Right lobe of liver (tissue), 6 donors: ENCODE measurements at regions not wholly inside any gene's neighbourhood (a gene's known extent, or its start where the extent isn't known, plus 50 kb on each side); places are given as distances from the start of the nearest gene placed in this dataset.
"Not testable (repeated sequence)": the region's sequence is repeated elsewhere in the genome, so short reads cannot be mapped to it uniquely, and the experiment has no call there.

Source experiments
- ATAC-seq, 4 donors: fragments of 200-7000 bp; cut with Tn5 transposase; one replicate each; pipeline ENCODE4 v1.9.1; 2020; ENCODE audit warnings: mild to moderate bottlenecking in 4 of 4, moderate library complexity in 4 of 4
- DNase-seq, 3 donors: peaks; one replicate each; pipeline ENCODE4 v3.0.0-alpha.2; 2020
- H3K27ac ChIP-seq, 3 donors: fragments of 200-600 bp; one replicate each; pipeline ENCODE4 v1.8.0; 2022
- H3K27me3 ChIP-seq, 2 donors: fragments of 200-600 bp; one replicate each; pipeline ENCODE4 v1.8.0; 2022
- H3K36me3 ChIP-seq, 4 donors: fragments of 200-600 bp; sonication (generic) in 1 of 4; one replicate each; pipeline versions ENCODE4 v1.5.1 to v1.8.0; 2017 to 2022; ENCODE audit warnings: control low read depth in 1 of 4
- H3K4me1 ChIP-seq, 4 donors: fragments of 200-600 bp; sonication (generic) in 1 of 4; one replicate each; pipeline versions ENCODE4 v1.5.1 to v1.8.0; 2017 to 2022; ENCODE audit warnings: control low read depth in 1 of 4
- H3K4me3 ChIP-seq, 3 donors: fragments of 200-600 bp; one replicate each; pipeline ENCODE4 v1.8.0; 2022
- H3K9me3 ChIP-seq, 4 donors: fragments of 200-600 bp; sonication (generic) in 1 of 4; one replicate each; pipeline versions ENCODE4 v1.5.1 to v1.8.0; 2017 to 2022; ENCODE audit warnings: control low read depth in 1 of 4
- CTCF ChIP-seq, 4 donors: fragments of 200-600 bp in 3 of 4; fragments of 450-650 bp in 1 of 4; IDR thresholded peaks; one replicate each; pipeline versions ENCODE4 v1.5.1 to v1.8.0; 2016 to 2022; ENCODE audit warnings: antibody characterized with exemption in 4 of 4, mild to moderate bottlenecking in 2 of 4
- POLR2A ChIP-seq: fragments of 450-650 bp; IDR thresholded peaks from one replicate; pipeline ENCODE4 v1.6.1; 2017; ENCODE audit warnings: antibody characterized with exemption, mild to moderate bottlenecking
- WGBS: methylation state at CpG from one replicate; pipeline ENCODE4 v1.1.6; 2018; ENCODE audit warnings: low coverage, low lambda C conversion rate; ENCODE audit not compliant: insufficient coverage; ENCODE audit errors: missing lambda C conversion rate; 5-methylcytosine and 5-hydroxymethylcytosine counted together
- intact Hi-C, 2 donors: fragments of 100-400 bp; cut with DNase I; formaldehyde crosslinking; loops; one replicate each; pipeline versions ENCODE4 v1.11.2 to v1.14.1; 2022
- donor health status: DM: no; HTN: yes; CAD: no.
- donor health status: DM: no; HTN: no; CAD: no.
- donor health status: DM: no; HTN: no; CAD: no.
- donor health status: DM: no; HTN: yes; CAD: no.
- donor health status: DM: no; HTN: yes; CAD: no.

GRCh38 chr12:90211017-90211416 lies 502.4 kb upstream of the ATP2B1 start:
- ATAC-seq = no peak
- intact Hi-C loops = no loop called here

GRCh38 chr12:90209029-90209428 lies 500.4 kb upstream of the ATP2B1 start:
- Histone ChIP-seq H3K27me3 (no peaks in the 10 kb centered on the region), H3K36me3 (no peaks in the 10 kb centered on the region), H3K9me3 (no peaks in the 10 kb centered on the region), H3K4me3 (no peak overlapping the region), H3K27ac (no peak overlapping the region), H3K4me1 (no peaks in the 10 kb centered on the region)
- intact Hi-C loops = no loop called here
- ATAC-seq (no peak), DNase-seq (no peak)
- TF ChIP-seq POLR2A = no peak
- TF ChIP-seq CTCF (IDR thresholded peaks at IDR 0.05) = no peak
- 20% methylated on average over 1 of the region's 1 CpG for WGBS

More at GRCh38 chr12:90211017-90211416, 502.4 kb upstream of the ATP2B1 start:
- H3K4me3 ChIP-seq = no peak overlapping the region
- H3K27ac ChIP-seq = no peak overlapping the region
- 64% methylated on average over 1 of the region's 1 CpG for WGBS
- H3K9me3 ChIP-seq = no peaks in the 10 kb centered on the region
- no peak for DNase-seq
- no peaks in the 10 kb centered on the region for H3K4me1 ChIP-seq
- H3K36me3 ChIP-seq = no peaks in the 10 kb centered on the region
- TF ChIP-seq CTCF (IDR thresholded peaks at IDR 0.05) (no peak), POLR2A (no peak)
- no peaks in the 10 kb centered on the region for H3K27me3 ChIP-seq

GRCh38 chr12:90208379-90208778 lies 499.7 kb upstream of the ATP2B1 start:
- DNase-seq, H3K27me3 ChIP-seq, H3K27ac ChIP-seq, H3K9me3 ChIP-seq, H3K36me3 ChIP-seq, ATAC-seq, intact Hi-C loops, H3K4me3 ChIP-seq, H3K4me1 ChIP-seq: not testable (repeated sequence)

- Histone ChIP-seq H3K4me3 (no peak overlapping the region), H3K27ac (no peak overlapping the region), H3K4me1 (no peaks in the 10 kb centered on the region), H3K36me3 (no peaks in the 10 kb centered on the region), H3K27me3 (no peaks in the 10 kb centered on the region), H3K9me3 (no peaks in the 10 kb centered on the region)
- no peak for ATAC-seq
- 63% methylated on average over 3 of the region's 3 CpGs for WGBS
- intact Hi-C loops = no loop called here
- DNase-seq = no peak
- TF ChIP-seq POLR2A (no peak), CTCF (IDR thresholded peaks at IDR 0.05) (no peak)
Measured at GRCh38 chr12:90207799-90208198, 499.2 kb upstream of the ATP2B1 start.

GRCh38 chr12:90205165-90205564 lies 496.5 kb upstream of the ATP2B1 start:
- DNase-seq (no peak), ATAC-seq (no peak)
- Histone ChIP-seq H3K4me1 (no peaks in the 10 kb centered on the region), H3K4me3 (no peak overlapping the region), H3K36me3 (no peaks in the 10 kb centered on the region), H3K27me3 (no peaks in the 10 kb centered on the region), H3K27ac (no peak overlapping the region), H3K9me3 (no peaks in the 10 kb centered on the region)
- TF ChIP-seq POLR2A (no peak), CTCF (IDR thresholded peaks at IDR 0.05) (no peak)
- intact Hi-C loops = no loop called here
- WGBS = 54% methylated on average over 2 of the region's 2 CpGs
